Endothelial cell of umbilical vein (primary cell): ENCODE measurements at regions not wholly inside any gene's neighbourhood (a gene's known extent, or its start where the extent isn't known, plus 50 kb on each side); places are given as distances from the start of the nearest gene placed in this dataset.

Experiments used
- BruUV-seq: library from RNA; stranded (reverse); fragments of 400-500 nt; replicated peaks from 2 replicates; lab custom pipeline; 2021; lab: Mats Ljungman, UMichigan
- CTCF ChIA-PET: fragments of 300-600, 350-600 bp; sonication (Branson Sonifier 250); formaldehyde crosslinking; loops from one replicate; lab custom pipeline; 2021; ENCODE audit warnings: antibody characterized with exemption, inconsistent platforms; lab: Charles Lee
- POLR2A ChIA-PET: fragments of 300-600, 350-600 bp; sonication (Branson Sonifier 250); formaldehyde crosslinking; loops from one replicate; lab custom pipeline; 2021; ENCODE audit warnings: antibody characterized with exemption, inconsistent platforms; lab: Charles Lee
- DNase-seq: peaks from one replicate; pipeline ENCODE4 v3.0.0-alpha.2; 2011; ENCODE audit warnings: low read depth, low spot score
- FAIRE-seq: peaks from 2 replicates; lab custom pipeline; 2011; peaks lifted over from hg19 to GRCh38; lab: Jason Lieb, UNC
- H2AFZ ChIP-seq: 2 replicates; pipeline ENCODE4 v1.6.0; 2012; ENCODE audit warnings: low read depth, low read length, control low read depth, inconsistent platforms
- H3K27ac ChIP-seq: 2 replicates; pipeline ENCODE4 v1.5.1; 2011; ENCODE audit warnings: low read depth, mild to moderate bottlenecking, control low read depth, low read length, moderate library complexity; ENCODE audit not compliant: insufficient read depth
- H3K27me3 ChIP-seq, 2 experiments: 2 replicates each; pipeline versions ENCODE4 v1.6.0 to v1.6.1; 2011; ENCODE audit warnings: low read length in 2 of 2, mixed read lengths in 1 of 2; ENCODE audit not compliant: control insufficient read depth in 2 of 2, insufficient read depth in 2 of 2
- H3K36me3 ChIP-seq, 2 experiments: 2 replicates in 1 of 2; 3 replicates in 1 of 2; pipeline ENCODE4 v1.5.1; 2011; ENCODE audit warnings: low read length in 2 of 2, mild to moderate bottlenecking in 1 of 2, moderate library complexity in 1 of 2; ENCODE audit not compliant: control insufficient read depth in 2 of 2, insufficient read depth in 2 of 2; ENCODE audit errors: extremely low read depth in 1 of 2
- H3K4me1 ChIP-seq: 3 replicates; pipeline ENCODE4 v1.5.1; 2011; ENCODE audit warnings: mild to moderate bottlenecking, low read length; ENCODE audit not compliant: control insufficient read depth, insufficient read depth; ENCODE audit errors: extremely low read depth
- H3K4me2 ChIP-seq: 2 replicates; pipeline ENCODE4 v1.6.1; 2011; ENCODE audit warnings: low read length, control low read depth, mixed read lengths; ENCODE audit not compliant: insufficient read depth
- H3K4me3 ChIP-seq, 3 experiments: fragments of 200-600 bp in 1 of 3; sonication (generic), shearing (Covaris generic) in 1 of 3; replicated peaks in 1 of 3; 2 replicates each; pipeline ENCODE4 v1.5.1; 2011 to 2016; ENCODE audit warnings: control low read depth in 3 of 3, low read length in 3 of 3, mild to moderate bottlenecking in 2 of 3, inconsistent platforms in 1 of 3, low read depth in 1 of 3, moderate library complexity in 1 of 3; ENCODE audit not compliant: insufficient read depth in 1 of 3
- H3K79me2 ChIP-seq: 2 replicates; pipeline ENCODE4 v1.6.0; 2012; ENCODE audit warnings: low read length, inconsistent platforms; ENCODE audit not compliant: control insufficient read depth, insufficient read depth
- H3K9ac ChIP-seq: replicated peaks from 2 replicates; pipeline ENCODE3; 2011; ENCODE audit warnings: low read length, control low read depth; ENCODE audit not compliant: insufficient read depth; ENCODE audit errors: extremely low read depth
- H3K9me1 ChIP-seq: replicated peaks from 3 replicates; pipeline ENCODE4 v1.6.0; 2011; ENCODE audit warnings: mild to moderate bottlenecking, low read length; ENCODE audit not compliant: control insufficient read depth, insufficient read depth; ENCODE audit errors: extremely low read depth
- H3K9me3 ChIP-seq: replicated peaks from 2 replicates; pipeline ENCODE4 v1.5.1; 2012; ENCODE audit warnings: low read length, inconsistent platforms; ENCODE audit not compliant: control insufficient read depth, insufficient read depth
- H4K20me1 ChIP-seq: replicated peaks from 2 replicates; pipeline ENCODE3; 2011; ENCODE audit warnings: mild to moderate bottlenecking, low read length; ENCODE audit not compliant: control insufficient read depth, insufficient read depth; ENCODE audit errors: extremely low read depth
- EZH2 ChIP-seq: IDR thresholded peaks from 2 replicates; pipeline ENCODE4 v1.6.1; 2012; ENCODE audit warnings: borderline replicate concordance, low read depth, mild to moderate bottlenecking, moderate library complexity, low read length, inconsistent platforms; ENCODE audit not compliant: severe bottlenecking
- FOS ChIP-seq: IDR thresholded peaks from 2 replicates; pipeline ENCODE4 v1.6.1; 2011; ENCODE audit warnings: mild to moderate bottlenecking, low read length, moderate library complexity, borderline replicate concordance; ENCODE audit not compliant: insufficient read depth
- GATA2 ChIP-seq: IDR thresholded peaks from 2 replicates; pipeline ENCODE4 v1.7.0; 2011; ENCODE audit warnings: low read depth, mild to moderate bottlenecking, moderate library complexity, mixed read lengths, low read length; ENCODE audit not compliant: insufficient read length, insufficient read depth
- JUN ChIP-seq: IDR thresholded peaks from 2 replicates; pipeline ENCODE4 v1.6.1; 2011; ENCODE audit warnings: borderline replicate concordance, low read depth; ENCODE audit not compliant: insufficient read length, insufficient read depth
- MAX ChIP-seq: IDR thresholded peaks from 2 replicates; pipeline ENCODE4 v1.6.1; 2011; ENCODE audit not compliant: insufficient read depth, insufficient read length
- POLR2A ChIP-seq: IDR thresholded peaks from 2 replicates; pipeline ENCODE4 v1.6.1; 2012; ENCODE audit warnings: low read depth, mild to moderate bottlenecking, control low read depth, low read length
- dilution Hi-C: fragments of 300-500 bp; cut with MboI; formaldehyde crosslinking; loops from one replicate; pipeline ENCODE4 v1.15.0; 2019; ENCODE audit warnings: low sequenced_read_pairs; ENCODE audit not compliant: extremely low pct_ligation_motif_present
- intact Hi-C: fragments of 100-400 bp; cut with micrococcal nuclease; formaldehyde crosslinking; loops from one replicate; pipeline ENCODE4 v1.10.0; 2022
- TF ChIP-seq, protein P1 (sequence below), 2 donors: IDR thresholded peaks; 1 replicate in 1 of 2; 2 replicates in 1 of 2; pipeline ENCODE4 v1.5.1; 2011; ENCODE audit warnings: low read length in 2 of 2, mild to moderate bottlenecking in 2 of 2, moderate library complexity in 2 of 2, control low read depth in 1 of 2, inconsistent platforms in 1 of 2, low read depth in 1 of 2; ENCODE audit not compliant: insufficient read depth in 1 of 2; ENCODE audit errors: extremely low read depth in 1 of 2

GRCh38 chr13:111975539-111976473, 91.1 kb upstream of the SOX1 start:
- Histone ChIP-seq H3K79me2 (no peaks in the 10 kb centered on the region), H2AFZ (no peak overlapping the region), H3K9me1 (no peaks in the 10 kb centered on the region), H3K27me3 (no peaks in the 10 kb centered on the region), H3K27ac (no peak overlapping the region), H3K4me2 (no peak overlapping the region), H3K36me3 (no peaks in the 10 kb centered on the region), H3K4me3 (no peak overlapping the region), H3K4me1 (no peaks in the 10 kb centered on the region), H3K9me3 (peaks cover 15% of the 10 kb centered on the region), H4K20me1 (no peaks in the 10 kb centered on the region), H3K9ac (no peak overlapping the region)
- DNase-seq (no peak), FAIRE-seq (no peak)
- POLR2A ChIA-PET: no interaction called here
- intact Hi-C loops: no loop called here
- CTCF ChIA-PET: no interaction called here
- no peak for TF ChIP-seq EZH2
- TF ChIP-seq, protein P1, sequence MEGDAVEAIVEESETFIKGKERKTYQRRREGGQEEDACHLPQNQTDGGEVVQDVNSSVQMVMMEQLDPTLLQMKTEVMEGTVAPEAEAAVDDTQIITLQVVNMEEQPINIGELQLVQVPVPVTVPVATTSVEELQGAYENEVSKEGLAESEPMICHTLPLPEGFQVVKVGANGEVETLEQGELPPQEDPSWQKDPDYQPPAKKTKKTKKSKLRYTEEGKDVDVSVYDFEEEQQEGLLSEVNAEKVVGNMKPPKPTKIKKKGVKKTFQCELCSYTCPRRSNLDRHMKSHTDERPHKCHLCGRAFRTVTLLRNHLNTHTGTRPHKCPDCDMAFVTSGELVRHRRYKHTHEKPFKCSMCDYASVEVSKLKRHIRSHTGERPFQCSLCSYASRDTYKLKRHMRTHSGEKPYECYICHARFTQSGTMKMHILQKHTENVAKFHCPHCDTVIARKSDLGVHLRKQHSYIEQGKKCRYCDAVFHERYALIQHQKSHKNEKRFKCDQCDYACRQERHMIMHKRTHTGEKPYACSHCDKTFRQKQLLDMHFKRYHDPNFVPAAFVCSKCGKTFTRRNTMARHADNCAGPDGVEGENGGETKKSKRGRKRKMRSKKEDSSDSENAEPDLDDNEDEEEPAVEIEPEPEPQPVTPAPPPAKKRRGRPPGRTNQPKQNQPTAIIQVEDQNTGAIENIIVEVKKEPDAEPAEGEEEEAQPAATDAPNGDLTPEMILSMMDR (IDR thresholded peaks at IDR 0.05; ENCODE audit: extremely low read depth in 1 of 2, insufficient read depth in 1 of 2, low read depth in 1 of 2, low read length in 2 of 2): no peak
- TF ChIP-seq POLR2A: no peak
- TF ChIP-seq FOS: no peak
- TF ChIP-seq MAX: no peak
- no peak for TF ChIP-seq JUN
- no peak for TF ChIP-seq GATA2
- BruUV-seq: no TSS peak
- dilution Hi-C loops: no loop called here
